Stimulated activated CD8-positive, alpha-beta memory T cell treated with anti-CD3 and anti-CD28 coated beads, Interleukin-4, amount 100 ng/mL, for 48 hours (primary cell): ENCODE measurements at regions not wholly inside any gene's neighbourhood (a gene's known extent, or its start where the extent isn't known, plus 50 kb on each side); places are given as distances from the start of the nearest gene placed in this dataset.

ENCODE experiments used
- DNase-seq: peaks from one replicate; pipeline ENCODE4 v3.0.0-alpha.2; 2020

DNA sequence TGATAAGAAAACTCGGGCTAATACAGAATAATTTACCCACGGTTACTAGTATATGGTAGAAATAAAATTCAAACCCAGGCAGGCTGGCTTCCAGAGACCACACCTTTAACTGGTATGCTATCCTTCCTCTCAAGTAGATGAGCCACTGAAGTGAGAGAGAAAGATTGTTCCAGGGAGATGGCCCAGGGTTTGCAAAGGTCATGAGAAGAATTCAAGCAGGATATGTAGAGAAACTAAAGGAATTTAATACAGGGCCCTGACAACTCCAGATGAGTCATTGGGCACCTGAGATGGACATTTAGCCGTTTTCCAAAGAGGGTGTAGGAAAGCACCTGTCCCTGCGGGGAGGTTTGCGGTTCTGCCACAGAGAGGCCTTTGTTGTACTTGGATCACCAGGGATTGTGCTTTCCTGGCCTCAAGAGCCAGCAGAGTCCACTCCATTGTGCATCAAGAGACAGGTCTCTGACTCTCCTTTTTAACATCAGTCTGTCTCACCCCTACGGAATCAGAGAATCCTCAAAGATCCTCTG is 152.7 kb upstream of the BLID start:
- no peak for DNase-seq

DNA sequence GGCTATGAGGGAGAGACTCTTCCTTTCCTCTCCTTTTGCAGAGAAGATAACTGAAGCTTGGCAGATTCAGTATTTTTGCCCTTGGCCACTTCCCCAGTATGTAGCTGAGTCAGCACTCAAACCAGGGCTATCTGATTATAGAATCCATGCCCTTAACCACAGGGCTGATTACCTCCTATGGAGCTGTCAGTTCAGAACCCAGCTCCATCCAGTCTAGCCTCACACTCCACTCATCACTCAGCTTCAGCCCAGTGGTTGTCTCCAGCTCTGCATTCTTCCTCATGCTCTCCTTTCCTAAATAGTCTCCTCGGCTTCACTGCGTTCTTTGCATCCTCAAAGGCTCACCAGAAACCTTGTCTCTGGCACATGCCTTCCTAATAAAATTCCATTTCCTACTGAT is 151.6 kb upstream of the BLID start:
- DNase-seq, result no peak

DNA sequence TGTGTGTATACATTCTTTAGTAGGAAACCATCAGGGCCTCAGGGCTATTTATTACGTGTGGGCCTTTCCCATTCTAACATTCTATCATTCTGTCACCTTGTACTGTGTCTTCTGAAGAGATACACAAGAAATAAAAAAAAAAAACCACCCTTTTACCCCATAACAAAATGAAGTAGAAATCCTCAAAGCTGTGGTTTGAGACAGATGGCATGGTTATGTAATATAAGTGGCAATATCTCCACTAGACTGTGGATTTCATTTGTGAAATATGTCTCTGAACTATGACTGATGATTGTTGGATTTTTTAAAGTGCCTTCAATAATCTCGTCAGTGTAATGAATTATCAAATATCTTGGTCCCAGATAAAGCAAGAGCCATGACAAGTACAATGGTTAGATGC is 150.0 kb upstream of the BLID start:
- no peak for DNase-seq

DNA sequence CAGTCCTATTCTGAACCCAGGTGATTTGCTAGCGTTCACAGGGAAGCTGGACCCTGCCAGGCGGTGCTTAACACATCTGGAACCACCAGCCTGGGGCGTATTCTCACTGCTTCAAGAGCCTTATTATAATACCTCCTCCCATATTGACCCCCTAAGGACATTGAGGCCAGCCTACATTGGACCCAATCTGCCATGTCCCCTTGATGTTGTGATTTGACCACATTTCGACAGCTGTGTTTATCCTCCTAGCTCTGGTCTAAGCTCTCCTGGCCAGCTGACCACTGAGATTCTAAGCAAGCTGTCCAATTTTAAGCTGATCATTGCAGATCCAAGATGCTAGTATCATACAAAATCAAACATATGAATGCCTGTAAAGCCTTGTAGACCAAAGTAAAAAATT is 148.1 kb upstream of the BLID start:
- DNase-seq, result no peak

DNA sequence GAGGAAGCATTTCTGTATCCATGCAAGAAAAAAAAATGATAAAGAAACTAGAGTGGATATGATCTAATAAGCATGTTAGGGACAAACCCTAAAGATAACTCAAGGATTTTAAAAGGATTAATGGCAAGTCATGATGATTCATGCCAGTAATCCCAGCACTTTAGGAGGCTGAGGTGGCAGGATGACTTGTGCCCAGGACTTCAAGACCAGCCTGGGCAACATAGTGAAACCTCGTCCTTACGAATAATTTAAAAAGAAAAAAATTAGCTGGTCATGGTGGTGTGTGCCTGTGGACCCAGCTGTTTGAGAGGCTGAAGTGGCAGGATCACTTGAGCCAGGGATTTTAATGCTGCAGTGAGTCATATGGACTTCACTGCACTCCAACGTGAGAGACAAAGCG is 145.5 kb upstream of the BLID start:
- DNase-seq, result no peak

DNA sequence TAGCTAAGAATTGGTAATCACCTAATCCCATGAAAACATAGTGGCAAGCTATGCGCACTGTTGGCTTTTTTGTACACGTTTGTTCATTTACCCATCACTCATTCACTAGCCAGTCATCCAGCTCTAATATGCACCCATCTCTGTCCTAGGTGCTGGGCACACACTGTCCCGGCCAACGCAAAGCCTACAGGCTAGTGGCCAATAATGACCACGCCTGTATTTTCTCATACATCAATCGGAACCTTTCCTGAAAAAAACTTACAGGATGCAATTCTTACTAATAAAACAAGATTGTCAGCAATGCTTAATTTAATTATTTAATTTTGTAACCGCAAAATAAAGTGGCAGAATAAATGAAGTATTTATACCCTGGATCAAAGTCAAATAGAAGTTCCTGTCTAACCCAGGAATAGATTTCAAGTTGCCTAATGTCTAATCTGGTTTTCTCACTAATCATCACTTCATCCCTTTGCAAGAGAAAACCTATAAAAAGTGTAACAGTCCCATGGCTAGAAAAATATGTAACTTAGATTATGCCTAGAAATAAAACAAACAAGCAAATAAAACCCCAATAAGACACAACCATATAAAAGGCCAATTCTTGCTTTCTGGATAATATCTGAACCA is 143.3 kb upstream of the BLID start:
- no peak for DNase-seq

DNA sequence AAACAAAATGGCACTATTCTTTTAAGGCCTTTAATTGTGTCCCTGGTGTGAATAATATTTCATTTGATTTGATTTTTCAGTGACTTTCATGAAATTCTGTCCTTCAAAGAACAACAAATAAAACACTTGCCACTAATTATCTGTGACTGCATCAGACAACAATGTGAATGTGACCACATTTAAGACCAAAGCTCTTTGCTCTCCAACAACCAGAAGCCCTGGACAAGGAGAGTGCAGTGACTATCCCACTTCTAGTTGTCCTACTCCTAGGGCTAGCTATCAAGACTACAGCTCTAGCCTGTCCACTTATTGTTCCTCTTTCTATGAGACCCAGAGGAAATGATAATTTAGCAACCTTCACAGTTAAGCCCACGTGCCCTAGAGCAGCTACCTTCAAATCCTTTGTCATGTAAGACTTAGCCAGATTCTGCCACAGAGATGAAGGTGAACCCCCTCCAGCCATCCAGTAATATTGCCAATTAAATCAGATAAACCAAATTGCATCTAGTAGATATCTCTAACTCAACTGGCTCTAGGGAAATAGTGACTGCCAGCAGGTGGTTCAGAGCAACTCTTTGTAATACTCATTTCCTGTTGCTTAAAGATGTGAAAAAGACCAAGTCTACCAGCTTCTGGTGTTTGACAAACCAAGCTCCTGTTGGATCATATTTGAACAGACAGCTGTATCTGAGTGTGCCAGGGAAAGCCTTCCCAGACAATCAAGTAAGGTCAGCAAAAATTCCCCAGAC is 142.6 kb upstream of the BLID start:
- DNase-seq, result no peak

DNA sequence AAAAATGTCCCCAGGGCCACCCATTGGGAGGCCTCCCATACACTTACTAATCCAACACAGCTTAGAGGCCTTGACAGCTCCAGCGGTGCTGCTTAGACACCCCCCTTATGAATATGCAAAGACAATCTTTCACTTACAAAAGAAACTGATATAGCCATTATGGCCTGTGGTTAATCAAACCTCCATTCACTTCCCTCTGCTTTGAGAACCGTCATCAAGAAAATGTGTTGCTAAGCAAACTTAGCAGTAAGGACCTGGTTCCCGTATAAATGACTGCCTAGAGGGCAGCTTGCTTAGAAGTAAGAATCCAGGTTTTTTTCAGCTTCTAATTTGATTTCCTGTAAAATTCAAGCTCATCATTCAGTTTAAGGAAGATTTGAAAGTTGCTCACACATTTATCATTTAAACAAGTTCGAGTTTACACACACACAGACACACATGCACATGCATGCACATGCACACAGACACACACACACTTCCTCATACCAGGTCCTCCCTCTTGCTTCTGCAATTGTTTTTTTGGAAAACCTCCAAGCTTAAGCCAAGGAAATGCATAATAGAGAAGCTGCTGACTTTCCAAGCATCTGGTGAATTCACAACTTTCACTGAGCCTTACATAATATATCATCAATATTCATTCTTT is 137.7 kb upstream of the BLID start:
- DNase-seq, result no peak

DNA sequence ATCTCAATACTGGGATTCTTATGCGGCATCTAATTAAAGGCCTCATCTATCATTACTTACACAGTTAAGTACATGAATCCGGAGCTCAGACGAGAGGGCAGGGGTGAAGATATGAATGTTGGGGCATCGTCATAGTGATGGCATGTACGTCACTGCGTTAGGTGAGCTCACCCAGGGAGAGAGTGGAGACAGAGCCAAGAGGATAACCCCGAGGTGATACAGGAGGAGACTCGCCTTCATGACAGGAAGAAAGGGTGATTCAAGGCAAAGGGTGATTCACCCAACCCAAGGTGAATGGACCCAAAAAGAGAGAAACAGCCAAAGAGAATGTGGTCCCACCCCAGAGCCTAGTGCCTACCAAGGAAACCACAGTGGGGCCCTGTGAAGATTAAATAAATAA is 132.9 kb upstream of the BLID start:
- no peak for DNase-seq

DNA sequence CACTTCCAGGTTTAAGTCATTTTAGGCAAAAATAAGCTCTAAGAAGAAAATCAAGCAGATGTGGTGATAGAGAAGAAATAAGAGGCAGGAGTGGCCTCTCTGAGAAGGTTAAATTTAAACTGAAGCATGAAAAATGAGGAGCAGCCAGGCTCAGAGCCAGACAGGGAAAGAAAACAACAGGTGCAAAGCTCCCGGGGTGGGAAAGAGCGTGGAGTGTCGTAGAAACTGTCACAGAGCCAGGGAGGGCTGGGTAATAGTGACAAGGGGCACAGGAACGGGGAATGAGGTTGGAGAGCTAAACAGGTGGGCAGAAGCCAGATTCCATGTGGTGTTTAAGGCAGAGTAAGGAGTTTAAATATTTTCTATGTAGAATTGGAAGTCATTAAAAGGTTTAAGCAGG is 132.1 kb upstream of the BLID start:
- no peak for DNase-seq

DNA sequence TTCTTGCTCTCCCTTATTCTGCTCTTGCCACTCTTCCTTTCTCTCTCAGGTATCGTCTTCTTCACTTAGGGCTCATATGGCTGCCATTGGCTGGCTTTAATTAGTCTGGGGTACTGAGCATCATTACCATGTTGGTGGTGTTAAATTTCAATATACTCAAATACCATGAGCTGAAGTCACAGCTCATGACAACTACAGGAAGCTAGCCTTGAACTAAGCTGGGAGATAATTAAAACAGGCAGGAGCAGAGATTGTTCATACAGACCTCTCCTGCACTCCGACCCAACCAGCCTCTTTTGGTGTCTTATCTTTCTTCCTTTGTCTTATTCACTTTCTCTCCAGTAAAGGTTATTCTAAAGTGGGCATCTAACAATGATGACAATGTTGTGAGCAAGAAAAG is 130.9 kb upstream of the BLID start:
- no peak for DNase-seq

DNA sequence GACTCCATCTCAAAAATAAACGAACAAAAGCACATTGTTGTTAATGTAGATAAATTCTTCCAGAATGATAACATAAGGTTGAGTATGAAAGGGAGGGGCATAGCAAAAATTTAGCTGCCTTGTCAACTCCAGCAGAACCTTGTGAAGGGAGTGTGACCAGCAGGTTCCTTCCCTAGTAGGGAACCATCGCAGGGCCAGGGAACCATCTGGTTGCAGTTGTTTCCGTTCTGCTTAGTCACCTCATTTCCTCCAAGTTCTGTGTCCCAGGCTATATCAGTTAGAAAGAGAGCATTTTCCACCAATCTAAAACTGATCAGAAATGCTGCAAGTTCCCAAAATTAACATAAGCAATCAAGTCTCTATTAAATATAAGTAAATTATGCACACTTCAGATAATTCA is 126.7 kb upstream of the BLID start:
- DNase-seq, result no peak

DNA sequence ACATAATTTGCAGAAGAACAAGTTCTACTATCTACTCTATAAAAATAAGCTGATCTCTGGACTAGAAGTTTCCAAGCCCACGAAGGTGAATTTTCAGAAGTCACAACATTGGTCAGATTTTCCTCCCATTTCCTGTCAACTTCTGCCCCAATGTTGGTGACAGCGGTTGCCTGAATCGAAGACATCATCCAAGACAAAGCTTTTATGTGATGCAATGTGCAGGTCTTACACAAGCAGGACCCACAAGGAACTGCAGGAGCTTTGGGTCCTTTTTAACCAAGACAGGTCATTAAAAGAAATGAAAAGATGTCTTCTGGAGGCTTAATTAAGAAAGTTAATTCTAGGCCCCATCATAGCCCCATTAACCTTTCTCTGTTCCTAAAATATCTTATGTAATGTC is 125.6 kb upstream of the BLID start:
- DNase-seq, result no peak

DNA sequence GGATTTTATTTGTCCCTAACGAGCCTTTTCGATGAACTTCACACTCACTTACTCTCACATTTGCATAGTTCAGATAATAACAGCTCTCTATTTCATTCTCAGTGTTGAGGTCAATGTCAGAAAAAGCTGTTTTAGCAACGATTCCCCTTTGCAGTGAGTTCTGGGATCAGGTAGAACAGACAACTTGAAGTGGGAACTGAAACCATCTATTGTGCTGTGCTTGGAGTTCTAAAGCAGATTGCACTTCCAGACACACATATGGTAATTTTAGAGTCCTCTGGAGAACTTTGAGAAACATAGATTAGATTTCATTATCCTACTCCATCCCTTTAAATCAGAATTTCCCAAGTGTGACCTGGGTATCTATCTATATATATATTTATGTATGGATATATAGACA is 124.6 kb upstream of the BLID start:
- no peak for DNase-seq

DNA sequence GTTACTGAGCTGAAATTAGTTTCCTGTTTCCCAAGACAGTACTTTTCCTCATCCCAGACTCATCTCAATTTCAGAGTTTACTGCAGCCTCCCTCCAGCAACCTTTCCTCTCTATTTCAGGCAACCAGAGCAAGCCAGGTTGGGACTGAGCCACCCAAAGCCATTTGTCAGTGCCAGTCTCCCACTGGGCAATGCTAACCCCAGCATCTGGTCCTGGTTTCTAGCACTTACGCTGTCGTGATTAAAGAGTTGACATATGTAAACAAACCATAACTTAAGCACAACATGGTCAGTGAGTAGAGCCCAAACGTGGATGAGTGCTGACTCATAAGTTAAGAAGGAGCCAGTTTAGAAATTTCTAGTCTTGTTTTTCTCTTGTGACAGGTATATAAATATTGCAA is 119.6 kb upstream of the BLID start:
- no peak for DNase-seq

DNA sequence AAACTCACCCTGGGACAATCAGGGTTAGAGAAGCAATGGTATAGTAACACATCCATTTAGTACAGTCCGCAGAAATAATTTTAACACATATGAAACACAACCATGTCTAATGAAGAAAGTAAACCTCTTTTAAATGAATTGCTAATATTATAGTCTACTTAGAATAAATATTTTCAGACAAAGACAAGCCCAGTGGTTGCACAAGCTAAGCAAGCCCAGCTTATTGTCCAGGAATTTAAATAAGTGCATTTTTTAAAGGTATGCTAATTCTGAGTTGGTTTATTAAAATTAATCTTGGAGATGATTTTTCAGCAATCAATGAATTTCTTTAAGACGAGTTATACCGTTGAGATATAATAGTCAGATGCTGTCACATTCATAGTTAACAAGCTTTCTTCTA is 118.8 kb upstream of the BLID start:
- DNase-seq, result no peak

DNA sequence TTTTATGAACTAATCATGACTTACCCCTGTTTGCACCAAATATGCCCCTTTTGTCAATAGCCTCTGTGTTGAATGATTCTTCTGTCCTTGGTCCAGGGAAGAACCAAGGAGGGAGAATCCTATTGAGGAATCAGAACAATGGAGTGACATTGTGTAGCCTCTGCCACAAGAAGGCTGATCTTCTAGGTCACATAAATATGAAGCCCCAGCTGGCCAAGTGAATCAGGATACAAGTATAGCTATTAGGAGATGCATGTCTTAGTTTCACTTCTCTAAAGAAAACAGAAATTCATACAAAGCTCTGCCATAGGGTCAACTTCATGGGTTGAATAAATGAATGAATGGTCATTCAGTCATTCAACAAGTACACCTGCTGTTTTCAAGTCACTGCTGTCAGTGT is 118.2 kb upstream of the BLID start:
- DNase-seq, result no peak

DNA sequence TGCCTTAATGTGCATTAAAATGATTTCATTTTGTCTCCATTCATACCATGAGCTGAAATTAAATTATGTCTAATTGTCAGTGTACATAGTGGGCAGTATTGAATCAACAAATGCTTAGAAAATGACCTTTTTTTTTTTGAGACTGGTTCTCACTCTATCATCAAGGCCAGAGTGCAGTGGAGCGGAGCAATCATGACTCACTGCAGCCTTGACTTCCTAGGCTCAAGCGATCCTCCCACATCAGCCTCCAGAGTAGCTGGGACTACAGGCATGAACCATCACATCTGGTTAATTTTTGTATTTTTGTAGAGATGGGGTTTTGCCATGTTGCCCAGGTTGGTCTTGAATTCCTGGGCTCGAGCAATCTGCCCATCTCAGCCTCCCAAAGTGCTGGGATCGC is 117.0 kb upstream of the BLID start:
- no peak for DNase-seq

DNA sequence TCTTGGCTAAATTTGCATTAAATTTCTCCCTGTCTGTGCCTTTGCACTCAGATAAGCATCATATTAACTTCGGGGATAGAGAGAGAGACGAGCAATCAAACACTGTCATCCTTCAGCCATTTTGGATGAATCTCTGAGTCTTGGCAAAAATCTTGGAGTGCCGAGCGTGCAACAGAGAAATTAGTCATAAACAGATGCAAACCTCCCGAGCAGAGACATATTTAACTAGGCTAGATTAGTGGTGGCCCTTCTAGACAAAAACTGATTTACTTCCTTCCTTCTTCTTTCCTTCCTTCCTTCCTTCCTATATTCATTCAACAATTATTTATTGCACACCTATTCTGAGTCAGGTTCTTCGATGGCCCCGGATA is 114.4 kb upstream of the BLID start:
- no peak for DNase-seq

DNA sequence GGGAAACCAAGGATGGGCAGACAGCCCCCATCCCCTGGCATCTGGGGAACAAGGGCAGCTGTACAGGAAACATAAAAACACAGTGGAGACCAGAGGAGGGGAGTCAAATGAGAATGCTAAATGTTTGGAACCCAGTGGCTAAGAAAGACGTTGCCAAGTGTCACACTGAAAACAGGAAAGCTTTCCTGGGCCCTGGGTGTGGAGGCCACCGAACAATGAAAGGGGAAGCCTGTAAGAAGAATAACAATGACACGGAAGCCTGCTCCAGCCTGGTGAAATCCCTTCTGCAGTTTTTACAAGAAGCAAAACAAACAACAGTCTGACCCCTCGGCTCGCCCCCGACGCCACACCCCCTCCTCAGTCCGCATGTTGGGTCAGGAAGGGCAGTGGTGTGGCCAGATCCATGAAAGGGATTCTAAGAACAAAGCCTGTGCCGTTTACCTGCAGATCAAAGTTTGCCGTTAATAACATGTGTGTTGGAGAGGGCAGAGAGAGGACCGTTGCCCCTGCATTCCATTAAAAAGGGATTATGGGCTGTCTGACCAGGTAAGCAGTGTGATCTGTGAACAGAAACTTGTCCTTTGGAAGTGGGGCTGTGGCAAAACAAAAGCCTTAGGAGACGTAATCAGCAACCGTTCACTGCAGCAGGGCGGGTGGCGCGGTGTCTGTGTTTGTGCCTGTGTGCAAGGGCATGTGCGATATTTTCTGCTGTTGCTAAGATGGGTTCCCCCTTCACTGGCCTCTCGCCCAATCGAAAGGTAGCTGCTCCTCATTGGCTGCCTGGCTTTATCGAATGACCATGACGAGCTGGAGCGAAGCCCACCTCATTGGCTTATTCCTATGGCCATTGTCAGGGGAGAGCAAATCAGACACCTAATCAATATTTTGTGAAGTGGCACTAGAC is 113.7 kb upstream of the BLID start:
- DNase-seq, result no peak

DNA sequence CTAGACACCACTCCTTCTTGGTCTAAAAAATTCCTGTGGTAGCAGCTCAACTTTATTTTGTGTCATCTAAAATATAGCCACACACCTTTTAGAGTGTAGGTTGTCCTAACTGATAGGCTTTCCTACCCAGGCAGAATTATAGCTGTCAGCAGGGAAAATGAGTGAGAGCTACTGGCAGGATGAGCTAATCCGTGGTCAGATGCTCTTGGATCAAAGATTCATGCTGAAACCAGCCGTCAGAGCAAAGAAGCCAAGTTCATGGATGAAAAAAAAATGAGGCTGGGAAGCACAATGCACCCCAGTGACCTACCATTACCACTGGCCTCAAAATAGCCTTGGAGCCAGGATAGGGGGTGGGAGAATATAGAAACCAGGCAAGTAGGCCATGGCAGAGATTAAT is 113.1 kb upstream of the BLID start:
- DNase-seq, result no peak

DNA sequence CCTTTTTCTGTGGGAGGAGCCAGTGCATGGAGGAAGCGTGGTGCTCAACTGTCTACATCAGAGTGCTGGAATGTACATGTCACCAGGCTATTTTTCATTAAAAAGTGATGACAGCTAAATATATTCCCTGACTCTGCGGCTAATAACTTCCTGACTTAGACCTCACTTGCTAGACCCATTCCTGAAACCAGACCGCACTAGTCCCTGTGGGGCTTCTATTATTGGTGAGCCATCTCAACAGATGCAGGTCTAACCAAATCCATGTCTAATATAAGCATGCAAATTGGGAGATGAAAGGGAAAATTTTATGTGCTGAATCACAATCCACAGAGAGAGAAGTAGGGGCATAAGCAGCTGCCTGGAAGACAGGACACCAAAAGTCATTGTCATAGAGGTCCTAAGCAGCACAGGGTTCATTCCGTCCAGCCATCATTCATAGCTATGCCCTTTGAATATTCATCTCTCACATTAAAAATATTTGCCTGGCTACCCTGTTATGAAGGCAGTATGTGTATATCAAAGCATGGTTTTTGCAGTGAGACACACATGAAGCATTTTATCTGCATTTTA is 110.9 kb upstream of the BLID start:
- no peak for DNase-seq

DNA sequence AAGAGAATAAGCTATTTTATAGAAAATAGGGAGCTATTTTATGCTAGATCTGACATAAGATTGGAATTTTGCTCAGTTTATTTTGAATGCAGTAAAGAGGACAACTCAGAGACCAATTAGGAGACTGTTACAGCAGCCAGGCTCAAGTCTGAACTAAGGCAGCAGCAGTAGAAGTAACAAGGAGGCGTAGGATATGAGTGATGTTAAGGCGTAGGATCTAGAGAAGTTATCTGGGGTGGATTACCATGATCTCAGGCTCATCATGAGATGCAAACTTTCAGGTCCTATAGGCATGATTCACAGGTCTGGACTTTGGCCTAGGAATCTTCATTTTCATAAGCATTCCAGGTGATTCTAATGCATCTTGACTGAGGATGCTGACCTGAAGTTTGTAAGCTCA is 108.9 kb upstream of the BLID start:
- DNase-seq, result no peak
